Heart left ventricle (tissue), 13 donors: ENCODE measurements at regions not wholly inside any gene's neighbourhood (a gene's known extent, or its start where the extent isn't known, plus 50 kb on each side); places are given as distances from the start of the nearest gene placed in this dataset.

ENCODE experiments used
- CTCF ChIP-seq, 12 donors: fragments of 200-600 bp; sonication (generic) in 4 of 12; IDR thresholded peaks; one replicate each; pipeline versions ENCODE4 v1.5.0 to v1.8.0; 2018 to 2022; ENCODE audit warnings: antibody characterized with exemption in 12 of 12, mild to moderate bottlenecking in 5 of 12
- POLR2A ChIP-seq, 2 donors: fragments of 450-650 bp; IDR thresholded peaks; one replicate each; pipeline ENCODE4 v1.6.1; 2017; ENCODE audit warnings: antibody characterized with exemption in 2 of 2, mild to moderate bottlenecking in 2 of 2, moderate library complexity in 2 of 2
- donor health status: ischemic (EF 13 %, LVEDD 7.1; RV severe dilation, severe dysfunction).
- donor health status: DM: no; HTN: yes; CAD: no.
- donor health status: DM: no; HTN: no; CAD: no.
- donor health status: ischemic (EF 25% LVEDD 6.9; RV normal size, moderate dysfunction).
- donor health status: ischemic (EF 25% LVEDD 5.7; RV mildly dilated, moderate dysfunction).
- donor health status: ischemic (EF 35%, LVEDD 5.7; RV mildly dilated, moderate dysfunction).
- donor health status: nonischemic (EF 11% LVEDD 7.7; RV severe dilation, severe dysfunction).
- donor health status: DM: yes; HTN: yes; CAD: no.
- donor health status: PGD.
- donor health status: ischemic (EF 29% LVEDD 5.4; RV normal size, mild dysfunction).
- donor health status: nonischemic (EF 23%, LVEDD 6.1; RV moderate dilation, normal function).

GRCh38 chr21:14706712-14707510, 160.8 kb upstream of the SAMSN1 start:
- no peak for TF ChIP-seq CTCF (IDR thresholded peaks at IDR 0.05)
- TF ChIP-seq POLR2A (IDR thresholded peaks at IDR 0.05): no peak
